ENCODE measurements at regions not wholly inside any gene's neighbourhood (a gene's known extent, or its start where the extent isn't known, plus 50 kb on each side); places are given as distances from the start of the nearest gene placed in this dataset.

GRCh38 chr3:147809206-147809605 lies 400.0 kb downstream of the ZIC1 start:
- FAIRE-seq: no peak
- ChIA-PET CTCF (no interaction called here), POLR2A (no interaction called here)

GRCh38 chr3:147812186-147812911 lies 403.2 kb downstream of the ZIC1 start:
- no peak for FAIRE-seq
- no peak for ATAC-seq
- Histone ChIP-seq H3K4me2 (no peak overlapping the region), H3K4me3 (no peak overlapping the region), H3K4me1 (no peaks in the 10 kb centered on the region), H3K9me3 (no peaks in the 10 kb centered on the region), H3K27ac (no peak overlapping the region)
- WGBS (ENCODE audit: missing lambda C conversion rate): 18% methylated on average over 4 of the region's 4 CpGs
- POLR2A ChIA-PET: no interaction called here
- CTCF ChIA-PET: interaction anchor here (0.6 kb wide), 1 partner anchor 99 kb away, joined by 3 read pairs; no protein-coding TSS in a partner anchor
- TF ChIP-seq BCL3 (IDR thresholded peaks at IDR 0.05) (no peak), FOSL2 (IDR thresholded peaks at IDR 0.05) (no peak), FOSL2 (CRISPR knock-in tag; IDR thresholded peaks at IDR 0.05) (no peak), CHD4 (IDR thresholded peaks at IDR 0.05; ENCODE audit: borderline replicate concordance) (no peak), RFX5 (IDR thresholded peaks at IDR 0.05) (no peak), HES2 (IDR thresholded peaks at IDR 0.05) (no peak), EHMT2 (IDR thresholded peaks at IDR 0.05; ENCODE audit: low read depth) (no peak), HDAC2 (IDR thresholded peaks at IDR 0.05) (no peak), ESRRA (IDR thresholded peaks at IDR 0.05; ENCODE audit: borderline replicate concordance, low read length) (no peak), HOXB13 (CRISPR knock-in tag; IDR thresholded peaks at IDR 0.05; ENCODE audit: low read depth) (no peak), NR3C1 (IDR thresholded peaks at IDR 0.05) (no peak), NFE2L2 (conservative IDR thresholded peaks at IDR 0.05; ENCODE audit: low read length) (no peak), EP300 (IDR thresholded peaks at IDR 0.05) (no peak), ZFP36 (IDR thresholded peaks at IDR 0.05; ENCODE audit: borderline replicate concordance, partially characterized antibody) (no peak), POLR2A (IDR thresholded peaks at IDR 0.05; ENCODE audit: low read length) (no peak), RAD21 (conservative IDR thresholded peaks at IDR 0.05 in 1 of 2, IDR thresholded peaks at IDR 0.05 in 1 of 2) (no peak), JUNB (IDR thresholded peaks at IDR 0.05) (no peak), HEYL (CRISPR knock-in tag; IDR thresholded peaks at IDR 0.05) (no peak)
- no peak for DNase-seq (ENCODE audit: low read depth in 1 of 2, low spot score in 1 of 2)

More at GRCh38 chr3:147809206-147809605, 400.0 kb downstream of the ZIC1 start:
- H3K4me1 ChIP-seq: no peaks in the 10 kb centered on the region
- H3K27ac ChIP-seq: no peak overlapping the region
- ATAC-seq (no peak), DNase-seq (ENCODE audit: low read depth in 1 of 2, low spot score in 1 of 2) (no peak)
- WGBS (ENCODE audit: missing lambda C conversion rate): 7% methylated on average over 1 of the region's 1 CpG
- no peak overlapping the region for H3K4me3 ChIP-seq
- no peaks in the 10 kb centered on the region for H3K9me3 ChIP-seq
- TF ChIP-seq EHF (CRISPR knock-in tag; IDR thresholded peaks at IDR 0.05) (no peak), E2F6 (IDR thresholded peaks at IDR 0.05; ENCODE audit: borderline replicate concordance, low read depth) (no peak), ZSCAN20 (CRISPR knock-in tag; IDR thresholded peaks at IDR 0.05) (no peak), KDM1A (IDR thresholded peaks at IDR 0.05; ENCODE audit: low read depth) (no peak), REST (IDR thresholded peaks at IDR 0.05) (no peak), MYC (IDR thresholded peaks at IDR 0.05; ENCODE audit: borderline replicate concordance, low read length) (no peak), JUN (IDR thresholded peaks at IDR 0.05) (no peak), FOSB (CRISPR knock-in tag; IDR thresholded peaks at IDR 0.05) (no peak), NPAS2 (CRISPR knock-in tag; IDR thresholded peaks at IDR 0.05; ENCODE audit: borderline replicate concordance) (no peak), BHLHE40 (IDR thresholded peaks at IDR 0.05; ENCODE audit: low read depth, low read length) (no peak), ATOH8 (CRISPR knock-in tag; IDR thresholded peaks at IDR 0.05; ENCODE audit: low read depth) (no peak), TFCP2L1 (CRISPR knock-in tag; IDR thresholded peaks at IDR 0.05) (no peak), POLR2AphosphoS2 (conservative IDR thresholded peaks at IDR 0.05; ENCODE audit: low read length) (no peak), SMC3 (IDR thresholded peaks at IDR 0.05) (no peak), CBX8 (IDR thresholded peaks at IDR 0.05) (no peak), CHD2 (IDR thresholded peaks at IDR 0.05; ENCODE audit: low read length, partially characterized antibody) (no peak)
- H3K4me2 ChIP-seq: no peak overlapping the region
